Panc1 (cell line): ENCODE measurements at regions not wholly inside any gene's neighbourhood (a gene's known extent, or its start where the extent isn't known, plus 50 kb on each side); places are given as distances from the start of the nearest gene placed in this dataset.

Source experiments
- ATAC-seq: fragments of 200-7000 bp; cut with Tn5 transposase; 2 replicates; pipeline ENCODE4 v1.9.1; 2020; ENCODE audit warnings: mild to moderate bottlenecking, moderate library complexity
- BruUV-seq: library from RNA; stranded (reverse); fragments of 400-500 nt; replicated peaks from 2 replicates; lab custom pipeline; 2021; lab: Mats Ljungman, UMichigan
- CTCF ChIA-PET: fragments of 300-600 bp; sonication (Branson Sonifier 250); formaldehyde crosslinking; loops from one replicate; lab custom pipeline; 2022; ENCODE audit warnings: antibody characterized with exemption; lab: Charles Lee
- POLR2A ChIA-PET: fragments of 300-600 bp; sonication (Branson Sonifier 250); formaldehyde crosslinking; loops from one replicate; lab custom pipeline; 2022; ENCODE audit warnings: antibody characterized with exemption; lab: Charles Lee
- DNase-seq: peaks from one replicate; pipeline ENCODE4 v3.0.0-alpha.2; 2010; ENCODE audit warnings: low read depth, low spot score
- H3K27ac ChIP-seq: 2 replicates; pipeline ENCODE4 v1.5.1; 2011; ENCODE audit warnings: mild to moderate bottlenecking, low read length, inconsistent platforms
- H3K27me3 ChIP-seq: fragments of 200-500 bp; sonication (Bioruptor generic); 2 replicates; pipeline ENCODE4 v1.6.0; 2014; ENCODE audit warnings: low read length, inconsistent platforms; ENCODE audit not compliant: control insufficient read depth, insufficient read depth
- H3K36me3 ChIP-seq: fragments of 200-500 bp; sonication (Bioruptor generic); 2 replicates; pipeline ENCODE4 v1.5.1; 2014; ENCODE audit warnings: inconsistent platforms, mild to moderate bottlenecking, low read length, moderate library complexity; ENCODE audit not compliant: control insufficient read depth, insufficient read depth
- H3K4me1 ChIP-seq: 2 replicates; pipeline ENCODE4 v1.5.1; 2011; ENCODE audit warnings: inconsistent platforms, mild to moderate bottlenecking, low read length, moderate library complexity; ENCODE audit not compliant: control insufficient read depth, insufficient read depth
- H3K4me3 ChIP-seq, 2 experiments: 2 replicates each; pipeline ENCODE4 v1.5.1; 2011 to 2012; ENCODE audit warnings: low read depth in 2 of 2, low read length in 2 of 2, mild to moderate bottlenecking in 2 of 2, inconsistent platforms in 1 of 2, moderate library complexity in 1 of 2
- H3K9me3 ChIP-seq: fragments of 200-500 bp; sonication (Bioruptor generic); 2 replicates; pipeline ENCODE4 v1.5.1; 2014; ENCODE audit warnings: low read depth, mild to moderate bottlenecking, inconsistent platforms, low read length, moderate library complexity; ENCODE audit not compliant: control insufficient read depth, insufficient read depth
- POLR2AphosphoS5 ChIP-seq: IDR thresholded peaks from 2 replicates; pipeline ENCODE4 v1.6.1; 2012; ENCODE audit warnings: mild to moderate bottlenecking, low read depth, low read length, moderate library complexity
- SIN3A ChIP-seq: IDR thresholded peaks from 2 replicates; pipeline ENCODE4 v1.6.1; 2012; ENCODE audit warnings: low read depth, mild to moderate bottlenecking, low read length, moderate library complexity, borderline replicate concordance; ENCODE audit not compliant: insufficient read depth
- TCF7L2 ChIP-seq: IDR thresholded peaks from 2 replicates; pipeline ENCODE4 v1.6.1; 2011; ENCODE audit warnings: mild to moderate bottlenecking, low read depth, low read length, inconsistent platforms
- in situ Hi-C: cut with HindIII; loops from 2 replicates; pipeline ENCODE4 v1.10.0; 2016; ENCODE audit warnings: low sequenced_read_pairs, low pct_unique_long_range_greater_than_20kb
- intact Hi-C: fragments of 100-400 bp; cut with micrococcal nuclease; formaldehyde crosslinking; loops from one replicate; pipeline ENCODE4 v1.10.0; 2022; ENCODE audit not compliant: unreplicated experiment
- TF ChIP-seq, protein P1 (sequence below): fragments of 450-650 bp; IDR thresholded peaks from 2 replicates; pipeline ENCODE4 v1.5.1; 2017; ENCODE audit warnings: mild to moderate bottlenecking
- TF ChIP-seq, protein P2 (sequence below), 2 experiments: IDR thresholded peaks; 2 replicates each; pipeline ENCODE4 v1.6.1; 2011 to 2012; ENCODE audit warnings: low read depth in 2 of 2, control low read depth in 1 of 2, low read length in 1 of 2, mild to moderate bottlenecking in 1 of 2, moderate library complexity in 1 of 2; ENCODE audit not compliant: insufficient read depth in 1 of 2

DNA sequence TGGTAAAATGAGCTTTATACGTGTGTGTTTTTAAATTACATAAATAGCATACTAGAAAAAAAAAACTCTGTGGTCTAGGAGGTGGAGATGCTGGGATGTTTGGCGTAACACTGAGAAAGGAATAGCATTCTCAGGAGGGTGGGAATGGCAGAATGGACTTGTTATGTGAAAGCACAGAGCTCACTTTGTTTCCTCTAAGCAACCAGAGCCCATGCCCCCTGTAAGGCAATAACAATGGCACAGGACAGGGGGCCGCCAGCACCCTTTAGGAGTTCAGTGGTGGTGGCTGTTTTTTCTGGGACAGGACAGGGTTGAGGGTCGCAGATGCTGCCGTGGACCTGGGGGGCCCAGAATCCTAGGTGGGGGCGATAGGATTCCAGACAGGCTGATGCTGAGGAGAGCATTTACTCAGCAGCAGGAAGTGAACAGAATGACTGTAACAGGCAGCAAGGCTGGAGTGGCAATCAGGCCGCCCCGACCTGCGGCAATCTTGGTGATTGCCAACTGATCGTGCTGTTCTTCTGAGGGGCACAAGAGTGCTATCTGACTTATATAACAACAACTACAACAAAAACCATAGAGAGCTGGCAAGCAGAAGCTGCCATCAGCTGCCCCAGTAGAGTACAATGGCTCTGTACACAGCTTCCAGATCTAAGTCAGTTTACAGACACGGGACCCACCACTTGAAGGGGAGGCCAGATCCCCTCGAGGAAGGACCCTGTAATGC is 160.4 kb downstream of the UACA start:
- DNase-seq: no peak
- Histone ChIP-seq H3K27ac (no peak overlapping the region), H3K4me1 (peaks cover 13% of the 10 kb centered on the region), H3K4me3 (no peak overlapping the region), H3K9me3 (no peaks in the 10 kb centered on the region), H3K27me3 (no peaks in the 10 kb centered on the region), H3K36me3 (no peaks in the 10 kb centered on the region)
- no peak for TF ChIP-seq TCF7L2
- no peak for TF ChIP-seq SIN3A
- TF ChIP-seq, protein P1, sequence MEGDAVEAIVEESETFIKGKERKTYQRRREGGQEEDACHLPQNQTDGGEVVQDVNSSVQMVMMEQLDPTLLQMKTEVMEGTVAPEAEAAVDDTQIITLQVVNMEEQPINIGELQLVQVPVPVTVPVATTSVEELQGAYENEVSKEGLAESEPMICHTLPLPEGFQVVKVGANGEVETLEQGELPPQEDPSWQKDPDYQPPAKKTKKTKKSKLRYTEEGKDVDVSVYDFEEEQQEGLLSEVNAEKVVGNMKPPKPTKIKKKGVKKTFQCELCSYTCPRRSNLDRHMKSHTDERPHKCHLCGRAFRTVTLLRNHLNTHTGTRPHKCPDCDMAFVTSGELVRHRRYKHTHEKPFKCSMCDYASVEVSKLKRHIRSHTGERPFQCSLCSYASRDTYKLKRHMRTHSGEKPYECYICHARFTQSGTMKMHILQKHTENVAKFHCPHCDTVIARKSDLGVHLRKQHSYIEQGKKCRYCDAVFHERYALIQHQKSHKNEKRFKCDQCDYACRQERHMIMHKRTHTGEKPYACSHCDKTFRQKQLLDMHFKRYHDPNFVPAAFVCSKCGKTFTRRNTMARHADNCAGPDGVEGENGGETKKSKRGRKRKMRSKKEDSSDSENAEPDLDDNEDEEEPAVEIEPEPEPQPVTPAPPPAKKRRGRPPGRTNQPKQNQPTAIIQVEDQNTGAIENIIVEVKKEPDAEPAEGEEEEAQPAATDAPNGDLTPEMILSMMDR: no peak
- TF ChIP-seq POLR2AphosphoS5: no peak
- TF ChIP-seq, protein P2, sequence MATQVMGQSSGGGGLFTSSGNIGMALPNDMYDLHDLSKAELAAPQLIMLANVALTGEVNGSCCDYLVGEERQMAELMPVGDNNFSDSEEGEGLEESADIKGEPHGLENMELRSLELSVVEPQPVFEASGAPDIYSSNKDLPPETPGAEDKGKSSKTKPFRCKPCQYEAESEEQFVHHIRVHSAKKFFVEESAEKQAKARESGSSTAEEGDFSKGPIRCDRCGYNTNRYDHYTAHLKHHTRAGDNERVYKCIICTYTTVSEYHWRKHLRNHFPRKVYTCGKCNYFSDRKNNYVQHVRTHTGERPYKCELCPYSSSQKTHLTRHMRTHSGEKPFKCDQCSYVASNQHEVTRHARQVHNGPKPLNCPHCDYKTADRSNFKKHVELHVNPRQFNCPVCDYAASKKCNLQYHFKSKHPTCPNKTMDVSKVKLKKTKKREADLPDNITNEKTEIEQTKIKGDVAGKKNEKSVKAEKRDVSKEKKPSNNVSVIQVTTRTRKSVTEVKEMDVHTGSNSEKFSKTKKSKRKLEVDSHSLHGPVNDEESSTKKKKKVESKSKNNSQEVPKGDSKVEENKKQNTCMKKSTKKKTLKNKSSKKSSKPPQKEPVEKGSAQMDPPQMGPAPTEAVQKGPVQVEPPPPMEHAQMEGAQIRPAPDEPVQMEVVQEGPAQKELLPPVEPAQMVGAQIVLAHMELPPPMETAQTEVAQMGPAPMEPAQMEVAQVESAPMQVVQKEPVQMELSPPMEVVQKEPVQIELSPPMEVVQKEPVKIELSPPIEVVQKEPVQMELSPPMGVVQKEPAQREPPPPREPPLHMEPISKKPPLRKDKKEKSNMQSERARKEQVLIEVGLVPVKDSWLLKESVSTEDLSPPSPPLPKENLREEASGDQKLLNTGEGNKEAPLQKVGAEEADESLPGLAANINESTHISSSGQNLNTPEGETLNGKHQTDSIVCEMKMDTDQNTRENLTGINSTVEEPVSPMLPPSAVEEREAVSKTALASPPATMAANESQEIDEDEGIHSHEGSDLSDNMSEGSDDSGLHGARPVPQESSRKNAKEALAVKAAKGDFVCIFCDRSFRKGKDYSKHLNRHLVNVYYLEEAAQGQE (IDR thresholded peaks at IDR 0.05; ENCODE audit: insufficient read depth in 1 of 2, low read depth in 2 of 2, low read length in 1 of 2): no peak
- in situ Hi-C loops (no loop called here), intact Hi-C loops (no loop called here)
- ATAC-seq: no peak
- POLR2A ChIA-PET: no interaction called here
- CTCF ChIA-PET: no interaction called here
- no TSS peak for BruUV-seq

DNA sequence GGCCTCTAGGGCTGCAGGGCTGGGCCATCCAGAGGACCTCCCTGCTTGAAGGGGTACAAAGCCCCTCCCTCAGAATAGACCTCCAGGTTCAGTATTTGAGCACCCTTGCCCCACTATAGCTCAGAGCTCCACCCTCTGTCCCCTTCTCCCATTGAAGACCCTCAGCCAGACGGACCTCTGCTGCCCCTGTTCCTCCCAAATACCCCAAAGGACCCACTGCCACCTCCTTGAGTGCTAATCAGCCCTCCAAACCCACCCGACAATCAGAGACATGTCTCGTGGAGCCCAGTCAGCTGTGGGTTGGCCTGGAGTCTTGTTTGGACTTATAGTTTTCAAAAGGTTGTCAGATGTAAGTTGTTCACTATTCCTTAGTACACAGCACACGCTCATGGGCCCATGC is 161.1 kb downstream of the UACA start:
- Histone ChIP-seq H3K4me3 (no peak overlapping the region), H3K36me3 (no peaks in the 10 kb centered on the region), H3K4me1 (peaks cover 13% of the 10 kb centered on the region), H3K27me3 (no peaks in the 10 kb centered on the region), H3K9me3 (no peaks in the 10 kb centered on the region), H3K27ac (no peak overlapping the region)
- ATAC-seq: no peak
- no peak for DNase-seq
- no TSS peak for BruUV-seq
- intact Hi-C loops (no loop called here), in situ Hi-C loops (no loop called here)
- TF ChIP-seq SIN3A (no peak), POLR2AphosphoS5 (no peak), TCF7L2 (no peak)
- TF ChIP-seq, protein P1: no peak
- TF ChIP-seq, protein P2 (IDR thresholded peaks at IDR 0.05; ENCODE audit: insufficient read depth in 1 of 2, low read depth in 2 of 2, low read length in 1 of 2): no peak
- ChIA-PET CTCF (no interaction called here), POLR2A (no interaction called here)
